ENCODE measurements at regions not wholly inside any gene's neighbourhood (a gene's known extent, or its start where the extent isn't known, plus 50 kb on each side); places are given as distances from the start of the nearest gene placed in this dataset.

DNA sequence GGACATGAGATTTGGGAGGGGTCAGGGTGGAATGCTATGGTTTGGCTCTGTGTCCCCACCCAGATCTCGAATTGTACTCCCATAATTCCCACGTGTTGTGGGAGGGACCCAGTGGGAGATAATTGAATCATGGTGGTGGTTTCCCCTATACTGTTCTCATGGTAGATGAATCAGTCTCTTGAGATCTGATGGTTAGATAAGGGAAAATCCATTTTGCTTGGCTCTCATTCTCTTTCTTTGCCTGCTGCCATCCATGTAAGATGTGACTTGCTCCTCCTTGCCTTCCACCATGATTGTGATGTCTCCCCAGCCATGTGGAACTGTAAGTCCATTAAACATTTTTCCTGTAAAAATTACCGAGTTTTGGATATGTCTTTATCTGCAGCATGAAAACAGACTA lies 80.9 kb upstream of the GALNT5 start:
- TF ChIP-seq, protein P1, sequence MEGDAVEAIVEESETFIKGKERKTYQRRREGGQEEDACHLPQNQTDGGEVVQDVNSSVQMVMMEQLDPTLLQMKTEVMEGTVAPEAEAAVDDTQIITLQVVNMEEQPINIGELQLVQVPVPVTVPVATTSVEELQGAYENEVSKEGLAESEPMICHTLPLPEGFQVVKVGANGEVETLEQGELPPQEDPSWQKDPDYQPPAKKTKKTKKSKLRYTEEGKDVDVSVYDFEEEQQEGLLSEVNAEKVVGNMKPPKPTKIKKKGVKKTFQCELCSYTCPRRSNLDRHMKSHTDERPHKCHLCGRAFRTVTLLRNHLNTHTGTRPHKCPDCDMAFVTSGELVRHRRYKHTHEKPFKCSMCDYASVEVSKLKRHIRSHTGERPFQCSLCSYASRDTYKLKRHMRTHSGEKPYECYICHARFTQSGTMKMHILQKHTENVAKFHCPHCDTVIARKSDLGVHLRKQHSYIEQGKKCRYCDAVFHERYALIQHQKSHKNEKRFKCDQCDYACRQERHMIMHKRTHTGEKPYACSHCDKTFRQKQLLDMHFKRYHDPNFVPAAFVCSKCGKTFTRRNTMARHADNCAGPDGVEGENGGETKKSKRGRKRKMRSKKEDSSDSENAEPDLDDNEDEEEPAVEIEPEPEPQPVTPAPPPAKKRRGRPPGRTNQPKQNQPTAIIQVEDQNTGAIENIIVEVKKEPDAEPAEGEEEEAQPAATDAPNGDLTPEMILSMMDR (conservative IDR thresholded peaks at IDR 0.05 in 1 of 2, IDR thresholded peaks at IDR 0.05 in 1 of 2; ENCODE audit: low read depth in 1 of 2, low read length in 2 of 2), result no peak
- TF ChIP-seq EZH2 (IDR thresholded peaks at IDR 0.05; ENCODE audit: low read length, missing control alignments), result no peak
- H3K4me3 ChIP-seq (replicated peaks in 1 of 4; ENCODE audit: control extremely low read depth in 1 of 4, insufficient read depth in 1 of 4, low read depth in 3 of 4, low read length in 4 of 4), result no peak overlapping the region
- H3K27ac ChIP-seq (ENCODE audit: insufficient read depth, low read length), result no peak overlapping the region
- no peaks in the 10 kb centered on the region for H3K36me3 ChIP-seq (ENCODE audit: control insufficient read depth, insufficient read depth, low read length)
- H3K9me3 ChIP-seq (ENCODE audit: control insufficient read depth, insufficient read depth, low read depth, low read length), result no peaks in the 10 kb centered on the region
- no peaks in the 10 kb centered on the region for H3K79me2 ChIP-seq (ENCODE audit: control insufficient read depth, insufficient read depth, low read length)
- no peak overlapping the region for H2AFZ ChIP-seq (ENCODE audit: low read length)
- H3K27me3 ChIP-seq (ENCODE audit: control insufficient read depth, insufficient read depth, low read length), result no peaks in the 10 kb centered on the region
- H3K4me1 ChIP-seq (ENCODE audit: control insufficient read depth, extremely low read depth, insufficient read depth, low read length), result peaks cover 9% of the 10 kb centered on the region
- no peak overlapping the region for H3K9ac ChIP-seq (ENCODE audit: insufficient read depth, low read length)
- H3K4me2 ChIP-seq (ENCODE audit: extremely low read depth, insufficient read depth, low read length), result no peak overlapping the region
- no peaks in the 10 kb centered on the region for H4K20me1 ChIP-seq (ENCODE audit: control insufficient read depth, extremely low read depth, insufficient read depth, low read length)
- no peak for DNase-seq (ENCODE audit: low read depth in 2 of 2)

DNA sequence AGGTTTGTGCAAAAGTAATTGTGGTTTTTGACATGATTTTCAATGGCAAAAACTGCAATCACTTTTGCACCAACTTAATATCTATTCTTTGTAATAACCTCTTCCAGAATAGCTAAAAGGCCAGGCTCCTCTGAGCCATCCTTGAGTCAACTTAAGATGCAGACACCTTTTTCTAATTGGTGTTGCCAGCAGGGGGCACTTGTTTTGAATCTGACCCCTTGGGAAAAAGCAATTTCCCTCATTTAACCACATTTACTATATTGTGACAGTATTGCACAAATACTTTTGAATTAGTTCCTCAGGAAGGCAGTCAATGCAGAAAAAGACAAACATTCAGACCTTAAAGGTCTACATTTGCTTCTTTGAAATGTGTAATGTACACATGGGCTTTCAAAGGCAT lies 78.6 kb upstream of the GALNT5 start:
- no peaks in the 10 kb centered on the region for H4K20me1 ChIP-seq (ENCODE audit: control insufficient read depth, extremely low read depth, insufficient read depth, low read length)
- H3K79me2 ChIP-seq (ENCODE audit: control insufficient read depth, insufficient read depth, low read length), result no peaks in the 10 kb centered on the region
- no peak overlapping the region for H3K9ac ChIP-seq (ENCODE audit: insufficient read depth, low read length)
- DNase-seq (ENCODE audit: low read depth in 2 of 2), result no peak
- H2AFZ ChIP-seq (ENCODE audit: low read length), result no peak overlapping the region
- no peaks in the 10 kb centered on the region for H3K27me3 ChIP-seq (ENCODE audit: control insufficient read depth, insufficient read depth, low read length)
- H3K9me3 ChIP-seq (ENCODE audit: control insufficient read depth, insufficient read depth, low read depth, low read length), result no peaks in the 10 kb centered on the region
- no peak overlapping the region for H3K27ac ChIP-seq (ENCODE audit: insufficient read depth, low read length)
- H3K4me1 ChIP-seq (ENCODE audit: control insufficient read depth, extremely low read depth, insufficient read depth, low read length), result peaks cover 10% of the 10 kb centered on the region
- TF ChIP-seq EZH2 (IDR thresholded peaks at IDR 0.05; ENCODE audit: low read length, missing control alignments), result no peak
- TF ChIP-seq, protein P1 (conservative IDR thresholded peaks at IDR 0.05 in 1 of 2, IDR thresholded peaks at IDR 0.05 in 1 of 2; ENCODE audit: low read depth in 1 of 2, low read length in 2 of 2), result no peak
- H3K4me3 ChIP-seq (replicated peaks in 1 of 4; ENCODE audit: control extremely low read depth in 1 of 4, insufficient read depth in 1 of 4, low read depth in 3 of 4, low read length in 4 of 4), result no peak overlapping the region
- H3K36me3 ChIP-seq (ENCODE audit: control insufficient read depth, insufficient read depth, low read length), result no peaks in the 10 kb centered on the region
- H3K4me2 ChIP-seq (ENCODE audit: extremely low read depth, insufficient read depth, low read length), result no peak overlapping the region

DNA sequence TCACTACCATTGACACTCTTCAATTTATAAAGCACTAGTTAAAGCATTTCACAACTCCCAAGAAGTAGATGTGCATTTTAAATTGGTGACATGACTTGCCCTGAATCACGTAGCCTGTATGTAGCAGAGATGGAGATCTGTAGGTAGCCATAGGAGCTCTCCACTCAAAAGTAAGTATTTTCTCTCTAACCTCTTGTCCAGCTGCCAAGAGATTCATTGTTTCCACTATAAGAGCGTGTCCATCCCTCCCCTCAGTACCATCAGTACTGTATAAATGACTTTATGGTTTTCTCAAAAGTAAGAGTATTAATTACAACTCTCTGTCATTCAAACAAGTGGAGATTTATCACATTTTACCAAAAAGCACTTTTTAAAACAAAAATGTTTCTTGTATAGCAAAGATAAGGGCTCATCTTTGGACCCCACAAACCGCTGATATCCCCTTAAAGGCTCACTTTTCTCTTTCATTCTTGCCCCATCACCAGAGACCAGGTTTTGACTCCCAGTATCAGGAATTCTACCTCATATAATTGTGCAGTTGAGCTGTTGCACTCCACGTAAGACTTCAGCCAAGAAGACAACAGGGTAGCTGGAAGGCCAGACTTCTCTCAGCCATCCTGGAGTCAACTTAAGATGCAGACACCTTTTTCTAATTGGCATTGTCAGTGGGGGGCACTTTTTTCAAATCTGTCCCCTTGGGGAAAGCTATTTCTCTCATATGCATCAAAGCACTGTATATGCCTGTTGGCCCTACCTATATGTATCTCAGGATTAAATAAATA lies 78.0 kb upstream of the GALNT5 start:
- no peaks in the 10 kb centered on the region for H3K9me3 ChIP-seq (ENCODE audit: control insufficient read depth, insufficient read depth, low read depth, low read length)
- H4K20me1 ChIP-seq (ENCODE audit: control insufficient read depth, extremely low read depth, insufficient read depth, low read length), result no peaks in the 10 kb centered on the region
- H3K27ac ChIP-seq (ENCODE audit: insufficient read depth, low read length), result no peak overlapping the region
- H3K4me3 ChIP-seq (replicated peaks in 1 of 4; ENCODE audit: control extremely low read depth in 1 of 4, insufficient read depth in 1 of 4, low read depth in 3 of 4, low read length in 4 of 4), result no peak overlapping the region
- H3K4me1 ChIP-seq (ENCODE audit: control insufficient read depth, extremely low read depth, insufficient read depth, low read length), result peaks cover 7% of the 10 kb centered on the region
- TF ChIP-seq, protein P1 (conservative IDR thresholded peaks at IDR 0.05 in 1 of 2, IDR thresholded peaks at IDR 0.05 in 1 of 2; ENCODE audit: low read depth in 1 of 2, low read length in 2 of 2), result no peak
- TF ChIP-seq EZH2 (IDR thresholded peaks at IDR 0.05; ENCODE audit: low read length, missing control alignments), result no peak
- H3K79me2 ChIP-seq (ENCODE audit: control insufficient read depth, insufficient read depth, low read length), result no peaks in the 10 kb centered on the region
- H3K9ac ChIP-seq (ENCODE audit: insufficient read depth, low read length), result no peak overlapping the region
- H3K4me2 ChIP-seq (ENCODE audit: extremely low read depth, insufficient read depth, low read length), result no peak overlapping the region
- no peaks in the 10 kb centered on the region for H3K27me3 ChIP-seq (ENCODE audit: control insufficient read depth, insufficient read depth, low read length)
- no peak for DNase-seq (ENCODE audit: low read depth in 2 of 2)
- H2AFZ ChIP-seq (ENCODE audit: low read length), result no peak overlapping the region
- H3K36me3 ChIP-seq (ENCODE audit: control insufficient read depth, insufficient read depth, low read length), result no peaks in the 10 kb centered on the region

All from fibroblast of lung (primary cell).